ENCODE measurements at regions not wholly inside any gene's neighbourhood (a gene's known extent, or its start where the extent isn't known, plus 50 kb on each side); places are given as distances from the start of the nearest gene placed in this dataset.

DNA sequence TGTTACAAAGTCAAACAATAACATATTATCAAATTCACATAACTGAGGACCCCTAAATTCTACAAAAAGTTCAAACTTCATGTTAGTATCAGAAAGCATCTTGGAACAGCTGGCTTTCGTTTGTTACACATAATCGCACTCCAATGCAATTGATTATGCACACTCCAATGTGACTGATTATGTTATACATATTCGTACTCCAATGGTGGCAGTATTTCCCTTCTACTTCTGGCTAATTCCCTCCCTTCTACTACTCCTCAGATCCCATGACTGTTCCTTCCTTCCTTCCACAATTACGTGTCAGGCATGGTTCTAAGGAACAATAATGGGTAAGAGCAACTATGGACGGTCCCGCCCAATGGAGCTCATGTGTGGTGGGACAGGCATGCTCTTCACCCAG is 137.1 kb upstream of the CCDC150 start:
- TF ChIP-seq GATA3 (IDR thresholded peaks at IDR 0.05; ENCODE audit: low read depth, low read length) (no peak), GATA2 (IDR thresholded peaks at IDR 0.05; ENCODE audit: low read depth, low read length) (no peak)

DNA sequence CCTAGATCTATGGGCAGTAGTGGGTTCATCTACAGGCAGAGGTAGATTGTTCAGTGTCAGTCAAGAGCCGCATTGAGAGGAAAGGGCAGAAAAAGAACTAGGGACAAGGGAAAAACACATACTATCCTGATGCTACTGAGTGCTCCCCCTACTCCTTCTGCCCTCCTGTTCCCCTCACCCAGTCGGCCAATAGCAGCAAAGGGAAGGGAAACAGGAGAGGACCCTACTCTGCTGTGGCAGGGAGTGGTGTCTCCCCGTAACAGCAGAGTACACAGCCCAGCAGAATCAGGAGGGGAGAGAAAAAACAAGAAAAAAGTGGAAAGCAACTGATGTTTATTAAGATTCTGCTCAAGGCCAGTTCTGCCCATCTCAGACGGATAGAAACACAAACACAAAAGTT is 136.1 kb upstream of the CCDC150 start:
- no peak for TF ChIP-seq GATA3 (IDR thresholded peaks at IDR 0.05; ENCODE audit: low read depth, low read length)

DNA sequence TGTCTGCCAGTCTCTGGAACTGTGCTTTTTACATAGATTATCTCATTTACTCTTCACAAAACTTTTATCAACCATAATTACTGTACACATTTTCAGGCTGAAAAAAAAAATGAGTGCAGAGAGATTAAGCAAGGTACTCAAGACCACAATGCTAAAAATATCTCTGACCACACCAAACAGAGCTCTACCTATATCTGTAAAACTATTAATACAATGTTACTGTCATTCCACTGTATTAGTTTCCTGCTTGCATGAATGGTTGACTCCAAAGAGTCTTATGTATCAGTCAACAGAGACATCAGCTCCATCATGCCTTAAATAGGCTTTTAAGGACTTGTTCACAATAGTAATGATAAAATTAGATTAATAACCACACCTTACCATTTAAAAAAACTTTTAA is 134.7 kb upstream of the CCDC150 start:
- TF ChIP-seq GATA2 (IDR thresholded peaks at IDR 0.05; ENCODE audit: low read depth, low read length) (no peak), GATA3 (IDR thresholded peaks at IDR 0.05; ENCODE audit: low read depth, low read length) (no peak)

- no peak for TF ChIP-seq GATA2 (IDR thresholded peaks at IDR 0.05; ENCODE audit: low read depth, low read length)
- no peak for TF ChIP-seq GATA3 (IDR thresholded peaks at IDR 0.05; ENCODE audit: low read depth, low read length)
Measured at GRCh38 chr2:196510246-196510645, 129.3 kb upstream of the CCDC150 start.

DNA sequence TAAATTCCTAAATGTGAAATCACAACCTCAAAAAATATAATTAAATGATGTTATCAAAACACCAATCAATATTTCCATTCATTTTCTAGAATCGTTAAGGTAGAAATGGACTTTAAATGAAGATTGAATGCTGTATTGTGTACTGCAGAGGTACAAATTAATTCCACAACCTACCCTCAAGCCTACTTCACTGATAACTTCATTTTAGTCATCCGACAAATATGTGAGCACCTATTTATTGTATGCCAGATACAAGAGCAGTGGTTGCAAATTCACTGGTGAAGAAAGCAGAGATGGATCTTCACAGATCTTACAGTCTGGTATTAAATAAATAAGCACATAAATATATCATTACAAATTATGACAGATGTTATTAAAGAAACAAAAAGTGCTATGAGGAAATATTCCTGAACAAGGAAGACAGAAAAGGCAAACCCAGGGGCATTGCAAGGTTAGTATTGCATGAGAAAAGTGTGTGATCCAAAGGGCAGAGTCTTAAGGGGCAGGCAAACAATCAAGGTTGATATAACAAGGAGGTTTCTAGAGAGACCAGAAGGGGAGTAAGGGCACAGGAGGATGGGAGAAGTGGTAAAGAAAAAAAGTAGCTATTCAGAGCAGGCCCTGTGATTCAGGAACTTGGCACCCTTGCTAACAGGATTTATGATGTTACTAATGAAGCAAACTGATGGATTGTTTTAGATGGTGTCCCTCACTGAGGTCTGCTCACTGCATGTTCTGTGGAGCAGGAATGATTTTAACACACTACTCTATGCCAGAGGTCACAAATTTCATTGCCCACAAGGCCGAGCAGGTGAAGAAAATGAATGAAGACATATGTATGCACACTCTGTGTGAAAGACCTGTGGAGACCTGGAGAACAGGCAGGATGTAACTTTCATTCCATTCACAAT is 128.0 kb upstream of the CCDC150 start:
- TF ChIP-seq GATA3 (IDR thresholded peaks at IDR 0.05; ENCODE audit: low read depth, low read length), result no peak
- TF ChIP-seq GATA2 (IDR thresholded peaks at IDR 0.05; ENCODE audit: low read depth, low read length), result no peak

GRCh38 chr2:196513796-196514526 is 125.6 kb upstream of the CCDC150 start:
- TF ChIP-seq GATA3 (IDR thresholded peaks at IDR 0.05; ENCODE audit: low read depth, low read length) (no peak), GATA2 (IDR thresholded peaks at IDR 0.05; ENCODE audit: low read depth, low read length) (no peak)

DNA sequence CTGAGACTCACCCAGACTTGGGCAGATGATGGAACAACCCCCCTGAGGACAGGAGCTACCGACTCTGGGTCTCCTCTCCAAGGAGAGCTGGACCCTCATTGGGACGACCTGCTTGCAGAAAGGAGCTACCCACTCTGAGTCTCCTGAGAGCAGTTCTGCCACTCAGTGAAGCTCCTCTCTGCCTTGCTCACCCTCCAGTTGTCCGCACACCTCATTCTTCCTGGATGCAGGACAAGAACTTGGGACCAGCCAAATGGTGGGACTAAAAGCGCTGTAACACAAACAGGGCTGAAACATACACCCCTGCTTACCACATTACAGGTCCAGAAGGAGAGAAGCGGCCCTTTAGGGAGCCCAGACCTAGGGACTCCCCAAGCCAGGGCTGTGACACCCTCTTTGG is 124.9 kb upstream of the CCDC150 start:
- no peak for TF ChIP-seq GATA2 (IDR thresholded peaks at IDR 0.05; ENCODE audit: low read depth, low read length)
- TF ChIP-seq GATA3 (IDR thresholded peaks at IDR 0.05; ENCODE audit: low read depth, low read length), result no peak

GRCh38 chr2:196515051-196515450 is 124.5 kb upstream of the CCDC150 start:
- TF ChIP-seq GATA3 (IDR thresholded peaks at IDR 0.05; ENCODE audit: low read depth, low read length), result no peak
- TF ChIP-seq GATA2 (IDR thresholded peaks at IDR 0.05; ENCODE audit: low read depth, low read length), result no peak

DNA sequence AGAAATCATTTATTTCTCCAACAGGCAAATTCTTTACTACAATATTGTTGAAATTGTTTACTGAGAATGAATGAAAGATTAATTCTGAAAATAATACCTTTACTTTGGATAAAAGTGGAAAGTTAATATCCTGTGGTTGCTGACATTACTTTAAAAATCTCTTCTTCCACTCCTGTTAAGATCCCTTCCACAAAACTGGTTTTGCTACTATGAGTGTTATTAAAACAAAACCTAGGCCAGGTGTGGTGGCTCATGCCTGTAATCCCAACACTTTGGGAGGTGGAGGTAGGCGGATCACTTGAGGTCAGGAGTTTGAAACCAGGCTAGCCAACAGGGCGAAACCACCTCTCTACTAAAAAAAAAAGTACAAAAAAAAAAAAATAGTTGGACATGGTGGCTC is 123.9 kb upstream of the CCDC150 start:
- TF ChIP-seq GATA2 (IDR thresholded peaks at IDR 0.05; ENCODE audit: low read depth, low read length), result no peak
- no peak for TF ChIP-seq GATA3 (IDR thresholded peaks at IDR 0.05; ENCODE audit: low read depth, low read length)

GRCh38 chr2:196516564-196516963 is 123.0 kb upstream of the CCDC150 start:
- no peak for TF ChIP-seq GATA2 (IDR thresholded peaks at IDR 0.05; ENCODE audit: low read depth, low read length)

GRCh38 chr2:196520605-196521004 is 118.9 kb upstream of the CCDC150 start:
- TF ChIP-seq GATA2 (IDR thresholded peaks at IDR 0.05; ENCODE audit: low read depth, low read length) (no peak), GATA3 (IDR thresholded peaks at IDR 0.05; ENCODE audit: low read depth, low read length) (no peak)

GRCh38 chr2:196528486-196529223 is 110.9 kb upstream of the CCDC150 start:
- TF ChIP-seq GATA3 (IDR thresholded peaks at IDR 0.05; ENCODE audit: low read depth, low read length) (no peak), GATA2 (IDR thresholded peaks at IDR 0.05; ENCODE audit: low read depth, low read length) (no peak)

- TF ChIP-seq GATA2 (IDR thresholded peaks at IDR 0.05; ENCODE audit: low read depth, low read length) (no peak), GATA3 (IDR thresholded peaks at IDR 0.05; ENCODE audit: low read depth, low read length) (no peak)
Measured at GRCh38 chr2:196530910-196531309, 108.6 kb upstream of the CCDC150 start.

- TF ChIP-seq GATA3 (IDR thresholded peaks at IDR 0.05; ENCODE audit: low read depth, low read length) (no peak), GATA2 (IDR thresholded peaks at IDR 0.05; ENCODE audit: low read depth, low read length) (no peak)
Measured at GRCh38 chr2:196533772-196534397, 105.6 kb upstream of the CCDC150 start.

Data from SH-SY5Y (cell line).